K562 (cell line): ENCODE measurements at regions not wholly inside any gene's neighbourhood (a gene's known extent, or its start where the extent isn't known, plus 50 kb on each side); places are given as distances from the start of the nearest gene placed in this dataset.

Source experiments
- BHLHE40 ChIP-seq: IDR thresholded peaks from 2 replicates; pipeline ENCODE4 v1.6.1; 2011; ENCODE audit warnings: low read length, improper control_type of control experiment
- CBX1 ChIP-seq: sonication (generic); IDR thresholded peaks from 2 replicates; pipeline ENCODE4 v1.6.1; 2016; ENCODE audit warnings: antibody characterized with exemption, low read depth, mild to moderate bottlenecking
- CC2D1A ChIP-seq: fragments of 450-650 bp; IDR thresholded peaks from 2 replicates; pipeline ENCODE4 v1.6.1; 2017; ENCODE audit warnings: mild to moderate bottlenecking
- CTBP1 ChIP-seq: fragments of 450-650 bp; IDR thresholded peaks from 2 replicates; pipeline ENCODE4 v1.6.1; 2016; ENCODE audit warnings: borderline replicate concordance
- HNRNPUL1 ChIP-seq: fragments of 200-400 bp; formaldehyde crosslinking; IDR thresholded peaks from 2 replicates; pipeline ENCODE4 v1.6.1; 2017; ENCODE audit warnings: low read length
- L3MBTL2 ChIP-seq: fragments of 450-650 bp; IDR thresholded peaks from 2 replicates; pipeline ENCODE4 v1.6.1; 2016; ENCODE audit warnings: mild to moderate bottlenecking, moderate library complexity
- MIER1 ChIP-seq: fragments of 450-650 bp; IDR thresholded peaks from 2 replicates; pipeline ENCODE4 v1.6.1; 2016; ENCODE audit warnings: antibody characterized with exemption, mild to moderate bottlenecking, low read depth
- MYBL2 ChIP-seq, 2 experiments: fragments of 450-650 bp in 1 of 2; sonication (generic) in 1 of 2; formaldehyde crosslinking in 1 of 2; IDR thresholded peaks; 2 replicates each; pipeline versions ENCODE4 v1.6.1 to v1.8.1; 2017 to 2022; ENCODE audit warnings: borderline replicate concordance in 1 of 2, inconsistent platforms in 1 of 2, low read depth in 1 of 2, mild to moderate bottlenecking in 1 of 2, missing genetic modification reagents in 1 of 2, moderate library complexity in 1 of 2
- NFIC ChIP-seq: fragments of 450-650 bp; IDR thresholded peaks from 2 replicates; pipeline ENCODE4 v1.6.1; 2017; ENCODE audit warnings: mild to moderate bottlenecking, inconsistent platforms
- RAD21 ChIP-seq, 2 experiments: fragments of 250-450 bp in 1 of 2; fragments of 450-650 bp in 1 of 2; sonication (Bioruptor Pico) in 1 of 2; formaldehyde crosslinking in 1 of 2; IDR thresholded peaks in 1 of 2; conservative IDR thresholded peaks in 1 of 2; 2 replicates each; pipeline versions ENCODE4 v1.4.0 to v1.8.0; 2020 to 2022; ENCODE audit warnings: mild to moderate bottlenecking in 2 of 2, moderate library complexity in 1 of 2
- REST ChIP-seq, 2 experiments: fragments of 450-650 bp; formaldehyde crosslinking in 1 of 2; IDR thresholded peaks; 2 replicates each; pipeline versions ENCODE4 v1.4.0 to v1.6.1; 2014 to 2020; ENCODE audit warnings: mild to moderate bottlenecking in 2 of 2, borderline replicate concordance in 1 of 2, low read depth in 1 of 2
- STAG1 ChIP-seq: sonication (generic); formaldehyde crosslinking; IDR thresholded peaks from 2 replicates; pipeline ENCODE4 v1.5.0; 2020; ENCODE audit warnings: missing genetic modification reagents, borderline replicate concordance
- ZBTB17 ChIP-seq: fragments of 450-650 bp; formaldehyde crosslinking; IDR thresholded peaks from 2 replicates; pipeline ENCODE4 v1.4.0; 2020; ENCODE audit warnings: mild to moderate bottlenecking
- TF ChIP-seq, protein P1 (sequence below), 3 experiments: IDR thresholded peaks in 2 of 3; conservative IDR thresholded peaks in 1 of 3; 2 replicates each; pipeline ENCODE4 v1.5.1; 2011 to 2012; ENCODE audit warnings: low read length in 3 of 3, mild to moderate bottlenecking in 3 of 3, control low read depth in 2 of 3, improper control_type of control experiment in 1 of 3, inconsistent platforms in 1 of 3, low read depth in 1 of 3, mixed read lengths in 1 of 3, moderate library complexity in 1 of 3; ENCODE audit not compliant: insufficient read depth in 2 of 3
- TF ChIP-seq, protein P2 (sequence below), 3 experiments: fragments of 200-800 bp in 1 of 3; sonication (Bioruptor generic) in 1 of 3; sonication (generic) in 1 of 3; formaldehyde crosslinking in 1 of 3; IDR thresholded peaks; 2 replicates each; pipeline versions ENCODE4 v1.6.1 to v1.8.0; 2016 to 2022; ENCODE audit warnings: mild to moderate bottlenecking in 2 of 3, missing compliant biosample characterization in 2 of 3, missing genetic modification characterization in 2 of 3, missing genetic modification reagents in 1 of 3

- TF ChIP-seq, protein P1, sequence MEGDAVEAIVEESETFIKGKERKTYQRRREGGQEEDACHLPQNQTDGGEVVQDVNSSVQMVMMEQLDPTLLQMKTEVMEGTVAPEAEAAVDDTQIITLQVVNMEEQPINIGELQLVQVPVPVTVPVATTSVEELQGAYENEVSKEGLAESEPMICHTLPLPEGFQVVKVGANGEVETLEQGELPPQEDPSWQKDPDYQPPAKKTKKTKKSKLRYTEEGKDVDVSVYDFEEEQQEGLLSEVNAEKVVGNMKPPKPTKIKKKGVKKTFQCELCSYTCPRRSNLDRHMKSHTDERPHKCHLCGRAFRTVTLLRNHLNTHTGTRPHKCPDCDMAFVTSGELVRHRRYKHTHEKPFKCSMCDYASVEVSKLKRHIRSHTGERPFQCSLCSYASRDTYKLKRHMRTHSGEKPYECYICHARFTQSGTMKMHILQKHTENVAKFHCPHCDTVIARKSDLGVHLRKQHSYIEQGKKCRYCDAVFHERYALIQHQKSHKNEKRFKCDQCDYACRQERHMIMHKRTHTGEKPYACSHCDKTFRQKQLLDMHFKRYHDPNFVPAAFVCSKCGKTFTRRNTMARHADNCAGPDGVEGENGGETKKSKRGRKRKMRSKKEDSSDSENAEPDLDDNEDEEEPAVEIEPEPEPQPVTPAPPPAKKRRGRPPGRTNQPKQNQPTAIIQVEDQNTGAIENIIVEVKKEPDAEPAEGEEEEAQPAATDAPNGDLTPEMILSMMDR (IDR thresholded peaks at IDR 0.05 in 2 of 3, conservative IDR thresholded peaks at IDR 0.05 in 1 of 3; ENCODE audit: insufficient read depth in 2 of 3, low read depth in 1 of 3, low read length in 3 of 3): peak; percentile 84 to 91 (median 90)
- TF ChIP-seq MYBL2 (IDR thresholded peaks at IDR 0.05; ENCODE audit: low read depth) (no peak), MYBL2 (CRISPR knock-in tag; IDR thresholded peaks at IDR 0.05; ENCODE audit: borderline replicate concordance) (no peak), NFIC (no peak), CTBP1 (no peak), BHLHE40 (0 out of 2 replicates have a peak, but pooled peaks have one; percentile 11), CBX1 (no peak), MIER1 (no peak), REST (IDR thresholded peaks at IDR 0.05; ENCODE audit: borderline replicate concordance) (peak; percentile 81), REST (CRISPR knock-in tag; IDR thresholded peaks at IDR 0.05; ENCODE audit: low read depth) (no peak), ZBTB17 (CRISPR knock-in tag) (no peak), L3MBTL2 (0 out of 2 replicates have a peak, but pooled peaks have one; percentile 21), STAG1 (CRISPR knock-in tag) (peak; percentile 72; the same call in 1 of the 2 replicates), CC2D1A (0 out of 2 replicates have a peak, but pooled peaks have one; percentile 35), RAD21 (CRISPR knock-in tag; conservative IDR thresholded peaks at IDR 0.05 in 1 of 2, IDR thresholded peaks at IDR 0.05 in 1 of 2) (peak; percentile 80 to 92), HNRNPUL1 (no peak)
- TF ChIP-seq, protein P2, sequence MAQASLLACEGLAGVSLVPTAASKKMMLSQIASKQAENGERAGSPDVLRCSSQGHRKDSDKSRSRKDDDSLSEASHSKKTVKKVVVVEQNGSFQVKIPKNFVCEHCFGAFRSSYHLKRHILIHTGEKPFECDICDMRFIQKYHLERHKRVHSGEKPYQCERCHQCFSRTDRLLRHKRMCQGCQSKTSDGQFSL (CRISPR knock-in tag; IDR thresholded peaks at IDR 0.05): no peak
- TF ChIP-seq, protein P2 (tag; IDR thresholded peaks at IDR 0.05): no peak
These were observed 133.2 kb downstream of the MTX3 start (continued) for GRCh38 chr5:79857714-79858409.
